ENCODE measurements at regions not wholly inside any gene's neighbourhood (a gene's known extent, or its start where the extent isn't known, plus 50 kb on each side); places are given as distances from the start of the nearest gene placed in this dataset.

DNA sequence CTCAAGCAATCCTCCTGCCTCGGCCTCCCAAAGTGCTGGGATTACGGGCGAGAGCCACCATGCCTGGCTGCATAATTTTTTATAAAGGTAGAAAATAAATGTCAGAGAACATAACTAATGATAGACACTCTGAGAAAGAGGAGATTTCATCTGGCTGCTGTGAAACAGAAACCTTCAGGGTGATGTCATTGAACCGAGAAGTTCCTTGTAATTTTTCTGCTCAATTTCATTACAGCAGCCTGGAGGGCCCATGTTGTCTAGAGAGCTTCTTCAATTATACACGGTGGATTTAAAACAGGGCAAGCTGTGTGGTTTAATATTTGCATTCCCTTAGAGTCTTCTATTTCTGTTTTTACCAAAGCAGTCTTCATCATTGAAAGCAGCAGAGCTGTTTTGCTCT, 64.3 kb upstream of the MORC3 start:
- H3K27ac ChIP-seq (ENCODE audit: low read depth, low read length, poor library complexity, severe bottlenecking), result no peak overlapping the region
- TF ChIP-seq EZH2 (IDR thresholded peaks at IDR 0.05; ENCODE audit: borderline replicate concordance, low read depth, low read length, poor library complexity, severe bottlenecking), result no peak
- TF ChIP-seq, protein P1, sequence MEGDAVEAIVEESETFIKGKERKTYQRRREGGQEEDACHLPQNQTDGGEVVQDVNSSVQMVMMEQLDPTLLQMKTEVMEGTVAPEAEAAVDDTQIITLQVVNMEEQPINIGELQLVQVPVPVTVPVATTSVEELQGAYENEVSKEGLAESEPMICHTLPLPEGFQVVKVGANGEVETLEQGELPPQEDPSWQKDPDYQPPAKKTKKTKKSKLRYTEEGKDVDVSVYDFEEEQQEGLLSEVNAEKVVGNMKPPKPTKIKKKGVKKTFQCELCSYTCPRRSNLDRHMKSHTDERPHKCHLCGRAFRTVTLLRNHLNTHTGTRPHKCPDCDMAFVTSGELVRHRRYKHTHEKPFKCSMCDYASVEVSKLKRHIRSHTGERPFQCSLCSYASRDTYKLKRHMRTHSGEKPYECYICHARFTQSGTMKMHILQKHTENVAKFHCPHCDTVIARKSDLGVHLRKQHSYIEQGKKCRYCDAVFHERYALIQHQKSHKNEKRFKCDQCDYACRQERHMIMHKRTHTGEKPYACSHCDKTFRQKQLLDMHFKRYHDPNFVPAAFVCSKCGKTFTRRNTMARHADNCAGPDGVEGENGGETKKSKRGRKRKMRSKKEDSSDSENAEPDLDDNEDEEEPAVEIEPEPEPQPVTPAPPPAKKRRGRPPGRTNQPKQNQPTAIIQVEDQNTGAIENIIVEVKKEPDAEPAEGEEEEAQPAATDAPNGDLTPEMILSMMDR (conservative IDR thresholded peaks at IDR 0.05; ENCODE audit: low read depth, low read length), result no peak
- intact Hi-C loops (cut with micrococcal nuclease; ENCODE audit: unreplicated experiment), result no loop called here
- DNase-seq (ENCODE audit: low spot score), result peak; percentile 64
- H3K36me3 ChIP-seq (ENCODE audit: insufficient read depth, low read length, poor library complexity, severe bottlenecking), result no peaks in the 10 kb centered on the region
- CTCF ChIA-PET, result no interaction called here
- H3K27me3 ChIP-seq (replicated peaks; ENCODE audit: insufficient read depth, low read depth, low read length, poor library complexity), result no peaks in the 10 kb centered on the region
- H3K9me3 ChIP-seq (ENCODE audit: low read depth, low read length, poor library complexity, severe bottlenecking), result no peaks in the 10 kb centered on the region
- no peaks in the 10 kb centered on the region for H3K4me1 ChIP-seq (ENCODE audit: insufficient read depth, low read length, poor library complexity, severe bottlenecking)
- no peak overlapping the region for H3K4me3 ChIP-seq (ENCODE audit: low read depth, low read length, poor library complexity, severe bottlenecking)
- BruUV-seq (replicated peaks), result no TSS peak
- POLR2A ChIA-PET (ENCODE audit: low non-redundant PET), result no interaction called here

DNA sequence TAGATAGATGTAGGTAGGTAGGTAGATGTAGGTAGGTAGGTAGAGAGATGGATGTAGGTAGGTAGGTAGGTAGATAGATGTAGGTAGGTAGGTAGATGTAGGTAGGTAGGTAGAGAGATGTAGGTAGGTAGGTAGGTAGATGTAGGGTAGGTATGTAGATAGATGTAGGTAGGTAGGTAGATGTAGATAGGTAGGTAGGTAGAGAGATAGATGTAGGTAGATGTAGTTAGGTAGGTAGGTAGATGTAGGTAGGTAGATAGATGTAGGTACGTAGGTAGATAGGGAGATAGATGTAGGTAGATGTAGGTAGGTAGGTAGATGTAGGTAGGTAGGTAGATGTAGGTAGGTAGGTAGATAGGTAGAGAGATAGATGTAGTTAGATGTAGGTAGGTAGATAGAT, 62.3 kb upstream of the MORC3 start:
- no peak overlapping the region for H3K4me3 ChIP-seq (ENCODE audit: low read depth, low read length, poor library complexity, severe bottlenecking)
- H3K9me3 ChIP-seq (ENCODE audit: low read depth, low read length, poor library complexity, severe bottlenecking), result no peaks in the 10 kb centered on the region
- BruUV-seq (replicated peaks), result no TSS peak
- DNase-seq (ENCODE audit: low spot score), result no peak
- no peaks in the 10 kb centered on the region for H3K4me1 ChIP-seq (ENCODE audit: insufficient read depth, low read length, poor library complexity, severe bottlenecking)
- no peaks in the 10 kb centered on the region for H3K27me3 ChIP-seq (replicated peaks; ENCODE audit: insufficient read depth, low read depth, low read length, poor library complexity)
- POLR2A ChIA-PET (ENCODE audit: low non-redundant PET), result no interaction called here
- H3K27ac ChIP-seq (ENCODE audit: low read depth, low read length, poor library complexity, severe bottlenecking), result no peak overlapping the region
- no peak for TF ChIP-seq EZH2 (IDR thresholded peaks at IDR 0.05; ENCODE audit: borderline replicate concordance, low read depth, low read length, poor library complexity, severe bottlenecking)
- no peaks in the 10 kb centered on the region for H3K36me3 ChIP-seq (ENCODE audit: insufficient read depth, low read length, poor library complexity, severe bottlenecking)
- intact Hi-C loops (cut with micrococcal nuclease; ENCODE audit: unreplicated experiment), result no loop called here
- CTCF ChIA-PET, result no interaction called here

DNA sequence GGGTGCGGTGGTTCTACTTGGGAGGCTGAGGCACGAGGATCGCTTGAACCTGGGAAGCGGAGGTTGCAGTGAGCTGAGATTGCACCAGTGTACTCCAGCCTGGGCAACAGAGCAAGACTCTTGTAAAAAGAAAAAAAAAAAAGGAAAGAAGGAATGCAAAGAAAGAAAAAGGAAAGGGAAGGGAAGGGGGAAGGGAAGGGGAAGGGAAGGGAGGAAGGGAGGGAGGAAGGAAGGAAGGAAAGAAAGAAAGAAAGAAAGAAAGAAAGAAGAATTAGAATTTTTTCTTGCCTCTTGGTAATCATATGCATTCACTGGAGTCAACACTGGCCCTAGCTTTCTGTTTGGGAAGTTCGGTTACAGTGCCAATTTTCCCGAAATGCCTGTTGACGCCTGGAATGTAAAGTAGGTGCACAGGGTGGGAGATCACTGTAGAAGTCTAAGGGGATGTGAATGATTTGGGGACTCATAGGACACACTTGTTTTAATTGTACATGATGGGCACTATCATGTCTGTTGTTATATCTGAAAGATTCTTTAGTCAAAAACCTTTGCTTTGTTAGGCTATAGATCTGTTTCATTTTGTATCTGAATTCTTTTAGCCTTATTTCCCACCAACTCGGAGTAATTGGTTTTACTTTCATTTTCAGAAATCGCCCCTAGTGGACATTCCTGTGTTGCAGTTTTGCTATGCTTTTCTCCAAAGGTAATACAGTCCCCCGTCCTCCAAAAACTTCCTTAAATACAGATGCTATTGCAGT, 59.8 kb upstream of the MORC3 start:
- intact Hi-C loops (cut with micrococcal nuclease; ENCODE audit: unreplicated experiment), result no loop called here
- Histone ChIP-seq H3K27ac (ENCODE audit: low read depth, low read length, poor library complexity, severe bottlenecking) (peak overlapping the region; percentile 62), H3K36me3 (ENCODE audit: insufficient read depth, low read length, poor library complexity, severe bottlenecking) (no peaks in the 10 kb centered on the region), H3K27me3 (replicated peaks; ENCODE audit: insufficient read depth, low read depth, low read length, poor library complexity) (no peaks in the 10 kb centered on the region), H3K9me3 (ENCODE audit: low read depth, low read length, poor library complexity, severe bottlenecking) (no peaks in the 10 kb centered on the region), H3K4me1 (ENCODE audit: insufficient read depth, low read length, poor library complexity, severe bottlenecking) (no peaks in the 10 kb centered on the region), H3K4me3 (ENCODE audit: low read depth, low read length, poor library complexity, severe bottlenecking) (peak overlapping the region; percentile 46)
- ChIA-PET CTCF (interaction anchor here (0.6 kb wide), 1 partner anchor 19 kb away, joined by 4 read pairs; no protein-coding TSS in a partner anchor), POLR2A (ENCODE audit: low non-redundant PET) (no interaction called here)
- no TSS peak for BruUV-seq (replicated peaks)
- TF ChIP-seq, protein P1 (conservative IDR thresholded peaks at IDR 0.05; ENCODE audit: low read depth, low read length), result peak; percentile 85
- no peak for TF ChIP-seq EZH2 (IDR thresholded peaks at IDR 0.05; ENCODE audit: borderline replicate concordance, low read depth, low read length, poor library complexity, severe bottlenecking)
- peak; percentile 77 for DNase-seq (ENCODE audit: low spot score)

DNA sequence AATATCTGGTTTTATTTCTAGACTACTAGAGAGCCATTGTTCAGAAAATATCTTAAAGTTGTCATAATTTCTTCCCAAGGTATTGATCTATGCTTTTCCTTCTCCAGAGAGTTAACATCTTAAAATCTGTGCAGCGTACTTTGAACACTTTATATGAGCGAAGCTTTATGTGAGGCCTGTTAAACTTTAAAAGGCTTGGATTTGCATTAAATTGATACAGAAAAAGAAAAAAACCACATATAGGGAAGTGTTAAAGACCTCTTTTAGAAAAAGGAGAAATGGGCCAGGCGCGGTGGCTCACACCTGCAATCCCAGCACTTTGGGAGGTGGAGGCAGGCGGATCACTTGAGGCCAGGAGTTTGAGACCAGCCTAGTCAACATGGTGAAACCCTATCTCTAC, 59.2 kb upstream of the MORC3 start:
- Histone ChIP-seq H3K27ac (ENCODE audit: low read depth, low read length, poor library complexity, severe bottlenecking) (no peak overlapping the region), H3K4me3 (ENCODE audit: low read depth, low read length, poor library complexity, severe bottlenecking) (peak overlapping the region; percentile 46), H3K27me3 (replicated peaks; ENCODE audit: insufficient read depth, low read depth, low read length, poor library complexity) (no peaks in the 10 kb centered on the region), H3K9me3 (ENCODE audit: low read depth, low read length, poor library complexity, severe bottlenecking) (no peaks in the 10 kb centered on the region), H3K4me1 (ENCODE audit: insufficient read depth, low read length, poor library complexity, severe bottlenecking) (no peaks in the 10 kb centered on the region), H3K36me3 (ENCODE audit: insufficient read depth, low read length, poor library complexity, severe bottlenecking) (no peaks in the 10 kb centered on the region)
- BruUV-seq (replicated peaks), result no TSS peak
- TF ChIP-seq, protein P1 (conservative IDR thresholded peaks at IDR 0.05; ENCODE audit: low read depth, low read length), result 0 out of 2 replicates have a peak, but pooled peaks have one; percentile 10
- TF ChIP-seq EZH2 (IDR thresholded peaks at IDR 0.05; ENCODE audit: borderline replicate concordance, low read depth, low read length, poor library complexity, severe bottlenecking), result no peak
- intact Hi-C loops (cut with micrococcal nuclease; ENCODE audit: unreplicated experiment), result no loop called here
- DNase-seq (ENCODE audit: low spot score), result no peak
- ChIA-PET POLR2A (ENCODE audit: low non-redundant PET) (no interaction called here), CTCF (interaction anchor here (0.6 kb wide), 1 partner anchor 57 kb away, joined by 3 read pairs; no protein-coding TSS in a partner anchor)

Data from A673 (cell line).